ENCODE measurements at regions not wholly inside any gene's neighbourhood (a gene's known extent, or its start where the extent isn't known, plus 50 kb on each side); places are given as distances from the start of the nearest gene placed in this dataset.

GRCh38 chr12:126430921-126431320 is 1365.7 kb downstream of the AACS start:
- no peak for TF ChIP-seq CTCF (IDR thresholded peaks at IDR 0.05; ENCODE audit: insufficient read depth, low read depth, low read length, missing control alignments)
- DNase-seq (ENCODE audit: low read depth), result no peak
- H3K4me3 ChIP-seq (ENCODE audit: low read length), result no peak overlapping the region

GRCh38 chr12:126431767-126432166 is 1366.5 kb downstream of the AACS start:
- DNase-seq (ENCODE audit: low read depth), result no peak
- H3K4me3 ChIP-seq (ENCODE audit: low read length), result no peak overlapping the region

GRCh38 chr12:126432780-126433179 is 1367.5 kb downstream of the AACS start:
- no peak for TF ChIP-seq CTCF (IDR thresholded peaks at IDR 0.05; ENCODE audit: insufficient read depth, low read depth, low read length, missing control alignments)
- no peak for DNase-seq (ENCODE audit: low read depth)
- H3K4me3 ChIP-seq (ENCODE audit: low read length), result no peak overlapping the region

More at GRCh38 chr12:126431767-126432166, 1366.5 kb downstream of the AACS start:
- no peak for TF ChIP-seq CTCF (IDR thresholded peaks at IDR 0.05; ENCODE audit: insufficient read depth, low read depth, low read length, missing control alignments)

GRCh38 chr12:126434412-126434985 is 1369.3 kb downstream of the AACS start:
- no peak for DNase-seq (ENCODE audit: low read depth)
- H3K4me3 ChIP-seq (ENCODE audit: low read length), result no peak overlapping the region
- TF ChIP-seq CTCF (IDR thresholded peaks at IDR 0.05; ENCODE audit: insufficient read depth, low read depth, low read length, missing control alignments), result no peak

- TF ChIP-seq CTCF (IDR thresholded peaks at IDR 0.05; ENCODE audit: insufficient read depth, low read depth, low read length, missing control alignments), result no peak
- no peak for DNase-seq (ENCODE audit: low read depth)
- no peak overlapping the region for H3K4me3 ChIP-seq (ENCODE audit: low read length)
Measured at GRCh38 chr12:126436041-126436440, 1370.8 kb downstream of the AACS start.

- no peak for DNase-seq (ENCODE audit: low read depth)
- no peak overlapping the region for H3K4me3 ChIP-seq (ENCODE audit: low read length)
- TF ChIP-seq CTCF (IDR thresholded peaks at IDR 0.05; ENCODE audit: insufficient read depth, low read depth, low read length, missing control alignments), result no peak
Measured at GRCh38 chr12:126437934-126438333, 1372.7 kb downstream of the AACS start.

- no peak for DNase-seq (ENCODE audit: low read depth)
- no peak overlapping the region for H3K4me3 ChIP-seq (ENCODE audit: low read length)
- no peak for TF ChIP-seq CTCF (IDR thresholded peaks at IDR 0.05; ENCODE audit: insufficient read depth, low read depth, low read length, missing control alignments)
Measured at GRCh38 chr12:126443977-126444376, 1378.7 kb downstream of the AACS start.

Measured in epithelial cell of esophagus (primary cell).